ENCODE measurements at regions not wholly inside any gene's neighbourhood (a gene's known extent, or its start where the extent isn't known, plus 50 kb on each side); places are given as distances from the start of the nearest gene placed in this dataset.

DNA sequence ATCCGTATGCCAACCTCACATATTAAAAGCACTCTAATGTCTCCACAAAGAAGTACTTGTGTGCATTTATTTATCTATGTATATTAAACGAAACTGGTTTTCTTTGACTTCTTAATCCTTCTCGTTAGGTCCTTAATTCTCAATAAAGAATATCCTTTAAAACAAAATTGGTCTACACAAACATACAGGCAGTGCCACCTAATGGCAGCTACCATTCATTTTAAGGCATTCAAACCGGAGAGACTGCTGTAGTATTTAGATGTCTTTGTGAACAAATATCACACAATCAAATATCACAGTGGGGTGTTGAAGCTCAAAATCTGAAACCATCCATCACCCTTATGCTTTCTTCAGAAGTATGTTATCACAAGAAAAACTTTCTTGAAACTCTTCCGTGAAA lies 96.6 kb upstream of the IRAK1BP1 start:
- no peak for TF ChIP-seq EZH2phosphoT487 (IDR thresholded peaks at IDR 0.05; ENCODE audit: borderline replicate concordance, low read depth)
- no peak for TF ChIP-seq EP300 (IDR thresholded peaks at IDR 0.05; ENCODE audit: borderline replicate concordance in 1 of 2, low read depth in 1 of 2, low read length in 1 of 2)
- TF ChIP-seq, protein P1, sequence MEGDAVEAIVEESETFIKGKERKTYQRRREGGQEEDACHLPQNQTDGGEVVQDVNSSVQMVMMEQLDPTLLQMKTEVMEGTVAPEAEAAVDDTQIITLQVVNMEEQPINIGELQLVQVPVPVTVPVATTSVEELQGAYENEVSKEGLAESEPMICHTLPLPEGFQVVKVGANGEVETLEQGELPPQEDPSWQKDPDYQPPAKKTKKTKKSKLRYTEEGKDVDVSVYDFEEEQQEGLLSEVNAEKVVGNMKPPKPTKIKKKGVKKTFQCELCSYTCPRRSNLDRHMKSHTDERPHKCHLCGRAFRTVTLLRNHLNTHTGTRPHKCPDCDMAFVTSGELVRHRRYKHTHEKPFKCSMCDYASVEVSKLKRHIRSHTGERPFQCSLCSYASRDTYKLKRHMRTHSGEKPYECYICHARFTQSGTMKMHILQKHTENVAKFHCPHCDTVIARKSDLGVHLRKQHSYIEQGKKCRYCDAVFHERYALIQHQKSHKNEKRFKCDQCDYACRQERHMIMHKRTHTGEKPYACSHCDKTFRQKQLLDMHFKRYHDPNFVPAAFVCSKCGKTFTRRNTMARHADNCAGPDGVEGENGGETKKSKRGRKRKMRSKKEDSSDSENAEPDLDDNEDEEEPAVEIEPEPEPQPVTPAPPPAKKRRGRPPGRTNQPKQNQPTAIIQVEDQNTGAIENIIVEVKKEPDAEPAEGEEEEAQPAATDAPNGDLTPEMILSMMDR (IDR thresholded peaks at IDR 0.05), result no peak
- no peak for TF ChIP-seq RCOR1 (IDR thresholded peaks at IDR 0.05; ENCODE audit: low read length)
- no peak for TF ChIP-seq YY1 (IDR thresholded peaks at IDR 0.05; ENCODE audit: low read depth)
- no peak for TF ChIP-seq FOXJ3 (CRISPR knock-in tag; IDR thresholded peaks at IDR 0.05)
- TF ChIP-seq, protein P2, sequence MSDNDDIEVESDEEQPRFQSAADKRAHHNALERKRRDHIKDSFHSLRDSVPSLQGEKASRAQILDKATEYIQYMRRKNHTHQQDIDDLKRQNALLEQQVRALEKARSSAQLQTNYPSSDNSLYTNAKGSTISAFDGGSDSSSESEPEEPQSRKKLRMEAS (IDR thresholded peaks at IDR 0.05; ENCODE audit: low read depth), result no peak
- no peak for TF ChIP-seq NFIC (IDR thresholded peaks at IDR 0.05; ENCODE audit: borderline replicate concordance)
- TF ChIP-seq NRF1 (IDR thresholded peaks at IDR 0.05; ENCODE audit: low read depth, low read length), result no peak
- no peak for TF ChIP-seq JUND (IDR thresholded peaks at IDR 0.05)
- no peak for TF ChIP-seq POLR2AphosphoS5 (IDR thresholded peaks at IDR 0.05; ENCODE audit: low read depth, low read length)
